ENCODE measurements at regions not wholly inside any gene's neighbourhood (a gene's known extent, or its start where the extent isn't known, plus 50 kb on each side); places are given as distances from the start of the nearest gene placed in this dataset.

DNA sequence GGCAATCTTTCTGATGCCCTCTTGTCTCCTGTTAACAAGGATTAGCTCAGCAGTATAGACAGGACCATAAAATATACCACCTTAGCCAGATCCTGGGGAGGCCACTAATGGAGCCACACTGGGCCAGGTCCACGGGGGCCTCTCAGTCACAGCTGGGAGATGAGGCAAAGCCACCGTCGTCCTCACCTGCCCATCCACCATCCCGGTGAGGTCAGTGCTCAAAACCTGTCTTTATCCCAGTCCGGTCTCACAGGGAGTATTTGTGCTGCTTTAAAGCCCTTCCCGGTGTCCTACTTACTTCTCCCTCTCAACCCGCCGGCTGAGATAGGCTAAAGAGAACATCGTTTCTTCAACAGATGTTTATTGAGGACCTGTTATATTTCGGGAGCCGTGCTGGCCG, 104.3 kb downstream of the EDN3 start:
- TF ChIP-seq EZH2 (IDR thresholded peaks at IDR 0.05) (no peak), POLR2AphosphoS5 (IDR thresholded peaks at IDR 0.05; ENCODE audit: borderline replicate concordance, low read depth, low read length) (no peak), FOXP2 (optimal IDR thresholded peaks at IDR 0.05; ENCODE audit: control extremely low read depth, extremely low read length, insufficient read depth) (no peak)
